ENCODE measurements at regions not wholly inside any gene's neighbourhood (a gene's known extent, or its start where the extent isn't known, plus 50 kb on each side); places are given as distances from the start of the nearest gene placed in this dataset.
"Not testable (repeated sequence)": the region's sequence is repeated elsewhere in the genome, so short reads cannot be mapped to it uniquely, and the experiment has no call there.

DNA sequence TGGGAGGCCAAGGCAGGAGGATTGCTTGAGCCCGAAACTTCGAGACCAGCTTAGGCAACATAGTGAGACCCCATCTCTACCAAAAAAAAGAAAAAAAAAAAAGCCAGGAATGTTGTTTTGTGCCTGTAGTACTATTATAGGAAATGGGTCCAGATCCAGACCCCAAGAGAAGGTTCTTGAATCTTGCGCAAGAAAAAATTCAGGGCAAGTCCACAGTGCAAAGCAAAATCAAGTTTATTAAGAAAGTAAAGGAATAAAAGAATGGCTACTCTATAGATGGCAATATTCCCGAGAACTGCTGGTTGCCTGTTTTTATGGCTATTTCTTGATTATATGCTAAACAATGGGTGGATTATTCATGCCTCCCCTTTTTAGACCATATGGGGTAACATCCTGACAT, 51.2 kb upstream of the RDX start:
- DNase-seq (ENCODE audit: low read depth in 2 of 2) = no peak

- DNase-seq (ENCODE audit: low read depth in 2 of 2) = peak; percentile 51 to 62
These were observed 53.0 kb upstream of the RDX start for GRCh38 chr11:110349138-110349996.

GRCh38 chr11:110349997-110350383, 53.6 kb upstream of the RDX start:
- not testable (repeated sequence) for DNase-seq (ENCODE audit: low read depth in 2 of 2)

GRCh38 chr11:110355011-110355744, 58.8 kb upstream of the RDX start:
- DNase-seq (ENCODE audit: low read depth in 2 of 2) = no peak

DNA sequence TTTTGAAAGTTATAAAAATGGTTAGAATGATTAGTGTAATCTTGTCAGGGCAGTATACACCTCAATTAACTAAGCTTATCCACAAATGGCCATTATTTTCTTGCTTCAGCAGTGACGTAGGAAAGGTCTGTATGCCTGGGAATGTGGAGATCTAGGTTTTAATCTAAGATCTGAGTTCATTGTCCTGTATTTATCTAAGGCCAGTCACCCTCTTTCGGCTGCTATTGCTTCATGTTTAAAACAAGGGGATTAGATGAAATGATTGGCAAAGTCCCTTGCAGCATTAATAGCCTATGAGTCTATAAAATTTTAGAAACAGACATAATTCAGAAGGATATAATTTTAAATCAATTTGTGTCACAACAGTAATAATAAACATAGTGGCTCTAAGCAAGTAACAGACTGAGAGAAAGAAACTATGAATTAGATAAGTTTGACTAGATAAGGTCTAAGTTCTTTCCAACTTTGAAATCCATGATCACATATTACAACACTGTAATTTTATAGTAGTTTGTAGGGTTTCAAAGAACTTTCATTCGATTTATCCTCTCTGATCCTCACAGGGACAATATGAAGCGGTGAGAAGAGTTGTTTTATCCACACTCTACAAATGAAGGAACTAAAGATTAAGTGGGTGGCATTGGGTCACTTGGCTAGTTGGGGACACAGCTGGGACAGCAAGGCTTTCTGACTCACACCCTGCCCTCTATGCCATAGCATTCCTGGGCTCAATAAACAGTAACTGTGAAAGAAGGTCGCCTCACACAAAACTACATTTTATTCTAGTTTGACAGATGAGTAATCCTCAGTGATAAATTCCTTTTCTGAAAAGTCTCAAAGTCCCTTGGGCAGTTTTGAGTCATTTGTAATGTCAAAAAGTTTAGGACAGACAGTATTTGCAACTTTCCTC, 60.6 kb upstream of the RDX start:
- DNase-seq (ENCODE audit: low read depth in 2 of 2) = no peak

DNA sequence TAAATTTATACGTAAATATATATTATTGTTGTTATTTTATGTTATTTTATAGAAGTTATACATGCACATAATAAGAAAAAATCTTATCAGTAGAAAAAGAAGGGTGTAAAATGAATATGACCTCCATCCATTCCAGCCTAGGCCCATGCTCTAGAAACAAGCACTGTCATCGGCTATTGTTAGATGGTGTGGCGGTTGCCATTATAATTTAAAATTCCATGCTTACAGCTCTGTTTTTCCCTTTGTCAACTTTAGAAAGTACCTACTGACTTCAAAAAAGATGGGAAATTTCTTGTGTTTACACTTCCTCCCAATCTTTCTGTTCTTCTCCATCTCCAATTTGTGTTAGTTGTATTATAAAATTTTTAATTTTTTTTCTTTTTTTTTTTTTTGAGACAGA, 61.9 kb upstream of the RDX start:
- DNase-seq (ENCODE audit: low read depth in 2 of 2) = no peak

- DNase-seq (ENCODE audit: low read depth in 2 of 2) = not testable (repeated sequence)
These were observed 64.5 kb upstream of the RDX start for GRCh38 chr11:110360781-110361408.

DNA sequence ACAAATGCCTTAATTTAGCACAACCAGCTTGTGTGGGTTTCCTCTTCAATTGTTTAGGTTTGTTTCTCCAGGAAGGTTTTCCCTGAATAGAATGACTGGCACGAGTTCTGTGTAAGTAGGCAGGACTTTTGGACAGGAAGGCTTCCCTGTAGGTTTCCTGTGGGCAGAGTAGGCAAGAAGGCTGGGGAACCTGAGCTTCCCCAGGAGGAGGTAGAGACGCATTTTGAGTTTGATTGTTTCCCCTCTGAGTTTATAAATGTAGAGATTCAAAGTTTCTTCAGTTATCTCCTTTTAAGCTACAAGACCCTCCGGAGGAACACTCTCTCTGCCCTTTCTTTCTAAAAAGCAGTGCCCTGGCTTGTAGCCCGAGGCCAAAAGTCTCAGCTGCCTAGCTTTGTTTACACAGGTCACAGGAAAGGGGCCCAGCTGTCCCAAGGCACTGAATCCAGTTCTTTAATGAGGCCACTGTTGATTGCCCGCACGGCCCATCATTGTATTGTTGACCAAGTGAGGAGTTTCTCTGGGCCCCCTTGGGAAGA, 66.6 kb upstream of the RDX start:
- no peak for DNase-seq (ENCODE audit: low read depth in 2 of 2)

DNA sequence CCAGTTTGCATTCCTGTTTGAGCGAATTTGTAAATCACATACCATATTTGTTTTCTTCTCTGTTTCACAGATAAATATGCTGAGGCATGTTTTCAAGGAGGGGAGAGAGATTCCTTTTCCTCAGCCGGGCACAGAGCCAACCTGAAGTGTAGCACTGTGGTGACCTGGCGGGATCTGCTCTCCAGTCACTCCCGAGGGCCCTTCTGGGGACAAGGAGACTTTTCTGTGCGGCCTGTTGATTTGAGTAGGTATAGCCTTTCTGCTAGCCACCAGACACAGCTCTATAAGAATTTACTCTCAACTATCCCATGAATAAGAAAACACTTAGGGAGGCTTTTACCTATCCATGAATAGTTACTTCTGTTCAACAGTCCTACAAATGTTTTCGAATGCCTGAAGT, 63.5 kb upstream of the FDX1 start:
- DNase-seq (ENCODE audit: low read depth in 2 of 2) = no peak

DNA sequence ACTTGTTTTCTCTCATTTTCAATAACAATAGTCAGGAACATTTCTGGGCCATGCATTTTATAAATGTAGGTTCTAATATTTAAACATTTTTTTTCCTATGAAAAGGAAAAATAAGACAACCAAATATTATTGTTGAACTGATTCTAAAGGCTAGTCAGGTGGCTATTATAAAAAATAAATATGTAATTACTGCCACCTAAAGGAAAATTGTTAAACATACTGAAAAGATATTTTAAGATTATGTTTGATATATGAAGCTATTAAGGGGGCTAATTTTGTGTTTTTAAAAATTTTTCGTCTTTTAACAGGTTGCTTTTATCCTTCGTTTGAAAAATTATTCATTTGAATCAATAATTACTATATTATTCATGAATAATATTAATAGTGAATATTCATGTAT, 62.2 kb upstream of the FDX1 start:
- no peak for DNase-seq (ENCODE audit: low read depth in 2 of 2)

DNA sequence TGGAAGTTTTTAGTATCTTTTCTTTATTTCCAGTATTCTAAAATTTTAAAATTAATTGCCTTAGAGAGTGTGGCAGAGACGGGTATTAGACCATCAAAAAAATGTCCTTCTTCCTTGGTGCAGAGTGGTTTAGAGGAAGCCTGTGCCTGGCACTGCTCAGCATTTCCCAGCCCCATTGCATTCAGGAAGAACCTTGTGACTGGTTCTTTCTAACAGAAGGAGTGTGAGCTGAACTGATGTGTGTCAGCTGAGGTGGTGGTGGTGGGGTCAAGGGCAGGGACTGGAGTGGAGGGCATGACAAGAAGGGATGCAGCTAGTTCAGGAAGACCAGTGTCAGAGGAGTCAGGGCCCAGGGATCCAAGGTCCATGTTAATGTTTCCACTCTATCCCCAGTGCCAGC, 58.7 kb upstream of the FDX1 start:
- no peak for DNase-seq (ENCODE audit: low read depth in 2 of 2)

GRCh38 chr11:110373051-110373702, 56.6 kb upstream of the FDX1 start:
- DNase-seq (ENCODE audit: low read depth in 2 of 2) = no peak

GRCh38 chr11:110374921-110375320, 54.8 kb upstream of the FDX1 start:
- no peak for DNase-seq (ENCODE audit: low read depth in 2 of 2)

- DNase-seq (ENCODE audit: low read depth in 2 of 2) = no peak
These were observed 54.4 kb upstream of the FDX1 start for GRCh38 chr11:110375351-110375750.

- DNase-seq (ENCODE audit: low read depth in 2 of 2) = no peak
These were observed 53.7 kb upstream of the FDX1 start for GRCh38 chr11:110376021-110376420.

DNA sequence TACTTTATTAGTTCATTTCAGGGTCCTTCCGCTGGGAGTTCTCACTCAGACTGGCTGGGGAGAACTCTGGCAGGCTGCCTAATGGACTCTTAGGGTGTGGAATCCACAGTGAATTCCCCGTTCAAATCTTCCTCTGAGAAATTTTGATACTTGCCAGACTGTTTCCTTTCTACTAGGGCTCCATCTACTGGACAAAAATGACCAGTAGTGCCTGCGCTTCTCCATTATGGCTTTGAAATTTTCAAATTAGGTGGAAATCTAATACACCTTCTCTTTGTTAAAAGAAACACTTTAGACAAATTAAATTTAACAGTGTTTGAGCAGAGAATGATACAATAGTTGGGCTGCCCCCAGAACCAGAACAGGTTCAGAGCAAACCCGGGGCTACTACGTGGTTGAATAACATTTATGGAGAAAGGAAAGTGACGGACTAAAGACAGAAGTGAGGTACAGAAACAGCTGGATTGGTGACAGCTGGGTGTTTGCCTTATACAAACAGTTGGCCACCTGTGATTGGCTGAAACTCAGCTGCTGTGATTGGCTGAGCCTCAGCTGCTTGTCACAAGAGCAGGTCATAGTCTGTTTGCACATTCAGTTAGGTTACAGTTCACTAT, 52.9 kb upstream of the FDX1 start:
- no peak for DNase-seq (ENCODE audit: low read depth in 2 of 2)

DNA sequence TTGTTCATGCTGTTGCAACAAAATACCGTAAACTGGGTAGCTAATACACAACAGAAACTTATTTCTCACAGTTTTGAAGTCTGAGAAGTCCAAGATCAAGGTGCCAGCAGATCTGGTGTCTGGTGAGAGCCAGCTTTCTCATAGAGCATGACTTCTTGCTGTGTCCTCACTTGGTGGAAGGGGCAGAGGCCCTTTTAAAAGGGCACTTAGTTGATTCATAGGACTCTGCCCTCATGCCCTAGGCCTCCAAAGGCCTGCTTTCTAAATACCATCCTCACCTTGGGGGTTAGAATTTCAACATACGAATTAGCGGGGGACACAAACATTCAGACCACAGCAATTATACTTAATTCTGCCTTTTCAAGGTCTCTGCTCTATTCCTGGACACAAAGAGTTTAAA, 52.3 kb upstream of the FDX1 start:
- DNase-seq (ENCODE audit: low read depth in 2 of 2) = no peak

GRCh38 chr11:110379261-110379660, 50.5 kb upstream of the FDX1 start:
- DNase-seq (ENCODE audit: low read depth in 2 of 2) = no peak

GRCh38 chr11:110379936-110380335, 49.8 kb upstream of the FDX1 start:
- no peak for DNase-seq (ENCODE audit: low read depth in 2 of 2)

Data from stimulated activated CD8-positive, alpha-beta memory T cell treated with anti-CD3 and anti-CD28 coated beads, Interleukin-2, amount 100 ng/mL, for 48 hours (primary cell).